ENCODE measurements at regions not wholly inside any gene's neighbourhood (a gene's known extent, or its start where the extent isn't known, plus 50 kb on each side); places are given as distances from the start of the nearest gene placed in this dataset.

DNA sequence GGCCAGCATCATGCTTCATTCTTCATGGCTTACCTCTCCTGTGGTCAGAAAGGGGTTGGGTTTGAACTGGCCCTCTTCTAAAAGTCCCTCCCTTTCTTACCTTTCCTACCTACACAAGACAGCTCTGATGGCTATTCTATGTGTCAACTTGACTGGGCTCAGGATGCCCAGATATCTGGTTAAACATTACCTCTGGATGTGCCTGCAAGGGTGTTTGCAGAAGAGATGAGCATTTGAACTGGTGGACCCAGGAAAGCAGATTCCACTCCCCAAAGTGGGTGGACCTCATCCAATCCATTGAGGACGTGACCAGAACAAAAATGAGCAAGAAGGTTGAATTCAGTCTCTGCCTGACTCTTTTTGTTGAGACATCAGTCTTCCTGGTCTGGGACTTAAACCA, 79.0 kb upstream of the TCF7L2 start:
- ATAC-seq (no peak), DNase-seq (no peak)

DNA sequence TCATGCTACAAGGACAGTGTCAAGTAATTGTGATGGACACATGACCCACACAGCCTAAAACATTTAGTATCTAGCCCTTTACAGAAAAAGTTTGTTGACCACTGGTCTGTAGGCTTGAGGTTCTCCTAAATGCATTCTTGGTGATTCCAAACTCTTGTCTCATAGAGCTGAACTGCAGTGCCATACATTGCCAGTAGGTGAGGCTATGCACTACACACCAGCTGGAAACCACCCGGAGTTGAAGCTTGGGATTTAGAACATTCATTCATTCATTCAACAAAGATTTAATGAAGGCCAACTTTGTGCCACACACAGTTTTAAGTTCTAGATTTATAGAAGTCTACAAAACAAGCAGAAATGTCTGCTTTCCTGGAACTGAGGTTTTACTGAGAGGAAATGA, 77.3 kb upstream of the TCF7L2 start:
- DNase-seq (no peak), ATAC-seq (no peak)

DNA sequence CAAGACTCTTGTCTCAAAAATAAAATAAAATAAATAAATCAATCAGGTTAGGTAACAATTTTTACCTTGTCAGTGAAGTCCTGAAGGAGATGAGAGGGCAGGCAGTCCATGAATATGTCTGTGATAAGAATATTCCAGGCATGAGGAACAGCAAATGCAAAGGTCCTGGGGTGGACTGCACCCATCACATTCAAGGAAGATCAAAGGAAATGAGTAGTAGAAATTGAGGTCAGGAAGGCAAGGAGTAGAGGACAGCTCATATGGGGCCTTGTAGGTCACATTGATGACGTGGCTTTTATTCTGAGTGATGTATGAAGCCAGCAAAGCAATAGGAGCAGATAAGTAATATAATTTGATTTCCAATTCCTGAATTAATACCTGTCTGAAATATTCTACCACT, 76.5 kb upstream of the TCF7L2 start:
- DNase-seq (no peak), ATAC-seq (no peak)

DNA sequence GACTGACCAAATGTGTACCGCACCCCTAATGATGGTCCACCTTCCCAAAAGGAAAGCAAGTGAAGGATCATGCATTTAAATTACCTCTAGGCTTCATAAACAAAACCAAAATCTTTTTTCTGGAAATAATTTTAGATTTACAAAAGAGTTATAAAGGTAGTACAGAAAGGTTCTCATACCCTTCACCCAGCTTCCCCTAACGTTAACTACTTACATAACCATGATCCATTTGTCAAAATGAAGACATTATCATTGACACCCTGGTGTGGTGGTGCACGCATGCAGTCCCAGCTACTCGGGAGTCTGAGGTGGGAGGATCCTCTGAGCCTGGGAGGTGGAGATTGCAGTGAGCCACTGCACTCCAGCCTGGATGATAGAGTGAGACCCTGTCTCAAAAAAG, 75.1 kb upstream of the TCF7L2 start:
- ATAC-seq (no peak), DNase-seq (no peak)

DNA sequence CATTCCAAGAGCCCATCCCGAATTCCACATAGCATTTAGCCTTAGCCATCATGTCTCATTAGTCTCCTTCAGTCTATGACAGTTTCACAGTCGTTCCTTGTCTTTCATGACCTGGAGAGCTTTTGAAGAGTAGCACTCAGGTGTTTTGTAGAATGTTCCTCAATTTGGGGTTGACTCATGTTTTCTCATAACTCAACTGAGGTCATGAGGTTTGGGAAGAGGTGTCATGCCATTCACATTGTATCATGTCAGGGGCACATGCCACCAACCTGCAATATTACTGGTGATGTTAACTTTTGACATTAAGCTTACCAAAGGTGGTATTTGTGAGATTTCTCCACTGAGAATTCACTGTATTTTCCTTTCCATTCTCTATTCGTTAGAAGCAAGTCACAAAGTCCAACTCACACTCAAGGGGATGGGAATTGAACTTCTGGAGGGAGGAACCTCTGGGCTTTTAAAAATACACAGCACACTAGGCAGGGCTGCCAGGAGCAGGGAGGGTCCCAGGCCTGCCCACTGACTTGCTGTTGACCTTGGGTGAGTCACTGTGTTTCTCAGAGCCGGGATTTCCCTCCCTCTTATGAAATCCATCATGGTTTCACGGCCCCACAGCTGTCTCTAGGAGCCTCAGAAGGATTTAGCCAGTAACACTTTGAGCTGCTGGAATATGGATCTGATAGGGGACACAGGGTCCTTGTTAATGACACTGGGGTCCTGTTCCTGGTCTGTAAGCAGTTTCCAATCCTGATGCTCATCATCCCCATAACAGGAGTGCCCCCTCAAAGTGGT, 74.4 kb upstream of the TCF7L2 start:
- ATAC-seq (peak; percentile 68), DNase-seq (no peak)

DNA sequence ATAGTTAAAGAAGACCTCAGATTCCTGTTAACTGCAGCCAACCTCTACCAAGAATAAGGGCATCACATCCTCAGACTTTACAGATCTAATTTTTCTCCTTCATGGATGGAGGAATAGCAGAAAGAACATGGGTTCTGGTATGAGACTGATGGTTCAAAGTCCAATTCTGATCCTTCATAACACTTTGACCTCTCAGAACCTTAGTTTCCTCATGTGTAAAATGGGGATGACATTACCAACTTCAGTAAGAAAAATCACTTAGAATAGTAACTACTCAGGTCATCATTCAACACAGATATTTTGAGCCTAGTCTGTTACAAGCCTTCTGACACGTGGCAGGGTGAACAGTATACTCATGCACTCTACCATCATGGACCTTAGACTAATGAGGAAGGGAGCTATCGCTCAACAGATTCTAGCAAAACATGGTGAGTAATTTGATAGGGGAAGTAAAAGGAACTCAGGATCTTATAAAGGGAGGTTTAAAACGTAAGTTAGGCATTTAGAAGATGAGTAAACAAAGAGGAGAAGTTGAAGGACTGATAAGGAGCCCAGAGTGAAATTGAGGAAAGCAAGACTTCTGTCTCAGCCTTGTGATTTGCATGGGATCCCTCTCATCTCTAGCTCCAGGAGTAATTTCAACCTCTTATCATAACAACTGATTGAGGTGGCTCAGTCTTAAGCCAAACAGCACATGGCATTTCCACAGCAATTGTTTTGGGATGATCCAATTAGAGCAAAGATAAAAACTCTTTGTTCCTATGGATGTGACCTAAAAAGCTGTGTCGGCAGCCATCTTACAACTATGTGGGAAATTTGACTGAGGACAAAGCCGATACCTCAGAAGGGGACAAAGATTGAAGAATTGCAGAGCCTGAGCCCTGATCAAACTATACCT, 69.2 kb upstream of the TCF7L2 start:
- no peak for DNase-seq
- no peak for ATAC-seq

DNA sequence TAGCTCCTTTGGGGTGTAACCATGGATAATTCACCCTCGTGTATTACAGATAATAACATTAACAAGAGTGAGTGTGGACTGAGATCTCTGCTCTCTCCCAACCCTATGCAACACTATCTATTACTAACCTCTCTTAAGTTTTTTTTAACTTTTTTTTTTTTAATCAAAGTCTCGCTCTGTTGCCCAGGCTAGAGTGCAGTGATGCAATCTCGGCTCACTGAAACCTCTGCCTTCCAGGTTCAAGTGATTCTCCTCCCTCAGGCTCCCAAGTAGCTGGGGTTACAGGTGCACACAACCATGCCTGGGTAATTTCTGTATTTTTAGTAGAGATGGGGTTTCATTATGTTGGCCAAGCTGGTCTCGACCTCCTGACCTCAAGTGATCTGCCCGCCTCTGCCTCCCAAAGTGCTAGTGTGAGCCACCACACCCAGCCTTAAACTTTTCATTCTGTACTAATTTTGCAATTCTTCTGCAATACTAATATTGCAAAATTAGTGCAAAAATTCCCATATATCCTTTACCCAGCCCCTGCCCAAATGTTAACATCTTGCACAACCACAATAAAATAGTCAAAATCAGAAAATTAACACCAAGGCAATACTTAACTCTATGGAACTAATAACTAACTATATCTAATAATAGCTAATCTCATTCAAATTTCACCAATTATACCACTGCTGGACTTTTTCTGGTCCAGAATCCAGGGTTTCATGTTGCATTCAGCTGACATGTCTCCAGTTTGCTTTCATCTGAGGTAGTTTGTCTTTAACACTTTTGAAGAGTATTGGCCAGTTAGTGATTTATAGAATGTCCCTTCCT, 66.5 kb upstream of the TCF7L2 start:
- DNase-seq = no peak

DNA sequence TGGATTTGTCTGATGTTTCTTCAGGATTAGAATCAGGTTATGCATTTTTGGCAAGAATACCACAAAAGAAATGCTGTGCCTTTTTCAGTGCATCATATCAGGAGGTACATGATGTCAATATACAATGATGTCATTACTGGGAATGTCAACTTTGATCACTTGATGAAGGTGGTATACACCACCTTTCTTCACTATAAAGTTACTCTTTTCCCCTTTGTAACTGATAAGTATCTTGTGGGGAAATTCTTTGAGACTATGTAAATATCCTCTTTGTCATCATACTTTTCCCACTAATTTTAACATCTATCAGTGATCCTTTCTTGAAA, 65.9 kb upstream of the TCF7L2 start:
- DNase-seq = no peak
- ATAC-seq = no peak

More for the DNA sequence above, 66.5 kb upstream of the TCF7L2 start:
- no peak for ATAC-seq

DNA sequence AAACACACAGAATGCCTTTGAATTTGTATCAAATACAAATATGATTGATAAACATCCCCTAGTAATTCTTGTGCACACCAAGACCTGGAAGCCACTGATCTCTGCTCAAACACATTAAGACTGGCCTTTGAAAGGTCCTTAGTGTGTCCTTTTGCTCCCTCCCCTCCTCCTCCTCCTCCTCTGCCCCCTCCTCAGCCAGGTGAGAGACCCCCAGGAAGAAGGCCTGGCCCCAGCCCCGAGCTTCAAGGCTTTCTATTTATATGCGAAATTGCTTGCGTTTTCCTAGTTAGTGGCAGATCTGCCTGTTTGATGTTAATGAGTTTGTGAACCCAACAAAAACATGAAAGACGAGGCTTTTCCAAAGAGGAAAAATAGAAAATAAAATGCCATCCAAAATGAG, 63.6 kb upstream of the TCF7L2 start:
- no peak for ATAC-seq
- no peak for DNase-seq

DNA sequence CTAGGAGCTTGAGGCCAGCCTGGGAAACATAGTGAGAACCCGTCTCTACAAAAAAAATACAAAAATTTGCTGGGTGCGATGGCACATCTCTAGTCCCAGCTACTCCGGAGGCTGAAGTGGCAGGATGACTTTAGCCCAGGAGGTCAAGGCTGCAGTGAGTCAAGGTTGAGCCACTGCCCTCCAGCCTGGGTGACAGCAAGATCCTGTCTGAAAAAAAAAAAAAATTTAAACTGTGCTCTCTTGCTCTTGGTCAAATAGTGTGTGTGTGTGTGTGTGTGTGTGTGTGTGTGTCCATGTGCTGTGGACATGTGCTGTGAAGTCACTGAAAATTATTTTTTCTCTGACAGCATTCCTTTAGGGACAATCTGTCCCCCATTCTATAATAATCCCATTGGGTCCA, 62.1 kb upstream of the TCF7L2 start:
- no peak for ATAC-seq
- DNase-seq = no peak

DNA sequence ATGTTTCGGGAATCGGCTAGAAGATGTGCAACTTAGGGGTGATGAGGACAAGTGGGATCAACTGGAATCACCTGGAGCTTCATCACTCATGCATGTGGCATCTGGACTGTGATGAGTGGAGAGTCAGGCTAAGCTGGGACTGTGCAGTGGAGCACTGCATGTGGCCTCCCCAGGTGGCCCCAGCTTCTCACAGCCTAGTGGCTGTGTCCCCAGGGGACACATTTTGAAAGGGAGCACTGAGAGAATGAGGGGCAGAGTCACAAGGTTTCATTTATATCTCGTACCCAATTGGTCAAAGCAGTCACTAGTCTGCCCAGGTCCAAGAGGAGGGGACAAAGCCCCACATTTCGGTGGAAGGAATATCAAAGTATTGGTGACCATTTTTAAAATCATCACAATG, 54.8 kb upstream of the TCF7L2 start:
- no peak for ATAC-seq

DNA sequence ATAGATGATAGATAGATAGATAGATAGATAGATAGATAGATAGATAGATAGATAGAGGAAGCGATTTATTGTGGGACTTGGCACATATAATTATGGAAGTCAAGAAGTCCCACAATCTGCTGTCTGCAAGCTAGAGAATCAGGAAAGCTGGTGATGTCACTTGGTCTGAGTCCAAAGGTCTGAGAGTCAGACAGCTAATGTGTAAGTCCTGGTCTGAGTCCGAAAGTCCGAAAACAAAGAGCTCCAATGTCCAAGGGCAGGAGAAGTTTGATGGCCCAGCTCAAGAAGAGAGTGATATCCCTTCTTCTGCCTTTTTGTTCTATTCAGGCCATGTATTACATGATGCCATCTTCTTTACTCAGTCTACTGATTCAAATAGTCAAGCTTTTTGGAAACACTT, 53.8 kb upstream of the TCF7L2 start:
- DNase-seq = no peak

More for the DNA sequence above, 54.8 kb upstream of the TCF7L2 start:
- no peak for DNase-seq

DNA sequence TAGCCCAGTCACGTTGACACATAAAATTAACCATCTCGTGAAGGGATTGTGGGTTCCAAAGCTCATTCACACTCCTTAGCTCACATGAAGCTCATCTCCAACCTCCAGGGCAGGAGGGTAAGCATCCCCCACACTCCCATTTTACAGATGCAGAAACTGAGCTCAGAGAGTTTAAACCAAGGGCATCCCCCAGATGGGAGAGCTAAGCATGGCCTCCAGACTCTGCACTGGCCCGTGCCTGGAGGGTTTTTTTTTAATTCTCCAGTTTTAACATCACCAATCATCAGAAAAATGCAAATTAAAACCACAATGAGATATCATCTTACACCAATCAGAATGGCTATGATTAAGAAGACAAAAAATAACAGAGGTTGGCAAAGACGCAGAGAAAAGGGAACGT, 53.3 kb upstream of the TCF7L2 start:
- DNase-seq = no peak
- no peak for ATAC-seq

More for the DNA sequence above, 53.8 kb upstream of the TCF7L2 start:
- no peak for ATAC-seq

DNA sequence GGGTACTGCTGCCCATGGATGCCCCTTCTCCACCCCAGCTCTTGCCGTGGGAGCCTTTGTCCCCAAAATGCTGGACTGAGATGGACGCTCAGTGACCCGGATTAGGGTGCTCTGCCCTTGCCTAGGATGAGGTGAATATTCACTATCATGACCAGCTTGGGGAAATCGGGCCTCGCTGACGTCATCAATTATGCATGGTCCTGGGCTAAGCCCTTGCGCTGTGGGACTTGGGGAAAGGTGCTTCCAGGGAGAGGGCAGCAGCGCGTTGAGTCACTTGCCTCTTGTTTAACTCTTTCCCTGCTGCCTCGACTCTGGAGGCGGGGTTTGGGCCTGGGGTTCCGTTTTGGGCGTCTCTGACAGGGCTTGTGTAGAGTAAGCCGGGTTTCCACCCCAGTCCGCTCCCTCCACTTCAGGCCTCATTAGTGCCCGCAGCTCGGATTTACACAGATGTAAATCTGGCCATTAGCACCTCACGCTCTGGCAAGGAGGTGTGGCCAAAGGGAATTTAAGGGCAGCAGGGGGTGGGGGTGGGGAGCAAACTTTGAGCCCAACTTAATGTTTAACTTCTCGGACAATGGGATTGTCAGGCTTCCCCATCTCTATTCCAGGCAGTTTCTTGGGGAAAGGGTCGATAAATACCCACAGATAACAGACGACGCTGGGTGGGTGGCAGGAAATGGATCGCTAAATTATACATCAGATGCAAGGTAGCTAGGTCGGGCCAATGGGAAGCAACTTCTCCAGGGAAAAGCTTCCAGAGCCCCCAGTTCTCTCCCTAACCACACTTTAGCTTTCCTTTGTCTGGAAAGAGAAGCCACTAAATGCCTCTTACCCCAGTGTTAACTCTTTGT, 51.3 kb upstream of the TCF7L2 start:
- DNase-seq (no peak), ATAC-seq (no peak)

DNA sequence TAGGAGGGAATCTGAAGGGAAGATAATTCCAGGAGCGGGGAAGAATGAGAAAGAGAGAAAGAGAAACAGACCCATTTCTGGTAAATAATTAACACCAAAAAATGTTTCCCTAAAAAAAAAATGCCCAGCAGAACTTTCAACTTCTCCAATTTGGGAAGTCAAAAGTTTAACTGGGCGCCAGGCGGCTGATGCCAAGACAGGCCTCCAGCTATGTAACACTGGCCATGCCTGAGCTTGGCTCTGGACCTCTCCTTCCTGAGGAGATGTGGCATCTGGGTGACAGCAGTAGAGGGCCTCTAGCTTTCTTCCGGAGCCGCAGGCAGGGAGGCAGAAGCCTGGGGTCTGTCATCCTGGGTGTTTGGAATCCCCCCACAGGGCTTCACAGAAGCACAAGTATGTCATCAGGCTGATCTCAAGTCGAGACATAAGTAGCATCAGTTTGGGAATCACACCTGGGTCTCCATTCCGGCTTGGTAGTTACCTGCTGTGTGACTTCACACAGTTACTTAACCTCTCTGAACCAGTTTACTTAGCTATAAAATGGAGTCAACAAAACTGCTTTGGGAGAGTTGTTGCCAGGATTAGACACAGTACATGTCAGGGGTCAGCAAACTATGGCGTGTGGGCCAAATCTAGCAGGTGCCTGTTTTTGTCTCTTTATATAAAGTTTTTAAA, 50.5 kb upstream of the TCF7L2 start:
- DNase-seq = no peak
- no peak for ATAC-seq
